T47D (cell line): ENCODE measurements at regions not wholly inside any gene's neighbourhood (a gene's known extent, or its start where the extent isn't known, plus 50 kb on each side); places are given as distances from the start of the nearest gene placed in this dataset.
"Not testable (repeated sequence)": the region's sequence is repeated elsewhere in the genome, so short reads cannot be mapped to it uniquely, and the experiment has no call there.

Source experiments
- DNase-seq, 2 experiments: peaks; one replicate each; pipeline versions ENCODE4 v3.0.0 to v3.0.0-alpha.2; 2011 to 2012; ENCODE audit warnings: low read depth in 1 of 2, low spot score in 1 of 2
- JUND ChIP-seq: IDR thresholded peaks from 2 replicates; pipeline ENCODE4 v1.6.1; 2012; ENCODE audit warnings: low read depth
- in situ Hi-C: cut with HindIII; loops from 2 replicates; pipeline ENCODE4 v1.10.0; 2016; ENCODE audit warnings: low sequenced_read_pairs, low pct_unique_long_range_greater_than_20kb

GRCh38 chr2:192899466-192899865 is 704.7 kb upstream of the TMEFF2 start:
- in situ Hi-C loops, result no loop called here
- no peak for TF ChIP-seq JUND
- DNase-seq, result no peak

DNA sequence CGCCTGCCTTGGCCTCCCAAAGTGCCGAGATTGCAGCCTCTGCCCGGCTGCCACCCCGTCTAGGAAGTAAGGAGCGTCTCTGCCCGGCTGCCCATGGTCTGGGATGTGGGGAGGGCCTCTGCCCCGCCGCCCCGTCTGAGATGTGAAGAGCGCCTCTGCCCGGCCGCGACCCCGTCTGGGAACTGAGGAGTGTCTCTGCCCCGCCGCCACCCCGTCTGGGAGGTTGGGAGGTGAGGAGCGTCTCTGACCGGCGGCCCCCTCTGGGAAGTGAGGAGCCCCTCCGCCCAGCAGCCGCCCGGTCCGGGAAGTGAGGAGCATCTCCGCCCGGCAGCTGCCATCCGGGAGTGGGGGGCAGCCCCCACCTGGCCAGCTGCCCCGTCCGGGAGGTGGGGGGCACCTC is 699.2 kb upstream of the TMEFF2 start:
- not testable (repeated sequence) for DNase-seq

DNA sequence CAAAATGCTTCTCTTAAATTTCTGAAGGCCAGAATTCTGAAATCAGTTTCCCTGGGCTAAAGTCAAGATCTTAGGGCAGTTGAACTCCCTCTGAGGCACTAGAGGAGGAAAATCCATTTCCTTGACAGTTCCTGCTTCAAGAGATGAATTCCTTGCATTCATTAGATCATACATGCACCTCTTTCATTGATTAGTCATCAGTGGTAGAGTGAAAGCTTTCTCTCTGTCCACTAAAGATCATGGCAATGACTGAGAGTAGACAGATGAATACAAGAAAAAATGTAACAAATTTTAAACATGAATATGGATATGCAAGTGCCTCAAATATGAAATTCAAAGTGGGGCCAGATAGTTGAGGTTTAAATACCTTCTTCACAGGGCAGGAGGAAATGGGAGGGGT is 693.4 kb upstream of the TMEFF2 start:
- in situ Hi-C loops, result no loop called here
- no peak for DNase-seq
- TF ChIP-seq JUND, result no peak

More for the DNA sequence above, 699.2 kb upstream of the TMEFF2 start:
- in situ Hi-C loops, result not testable (repeated sequence)

GRCh38 chr2:192887337-192887736 is 692.6 kb upstream of the TMEFF2 start:
- in situ Hi-C loops, result no loop called here
- TF ChIP-seq JUND, result no peak
- peak in 1 of 2 experiments; percentile 10 for DNase-seq

DNA sequence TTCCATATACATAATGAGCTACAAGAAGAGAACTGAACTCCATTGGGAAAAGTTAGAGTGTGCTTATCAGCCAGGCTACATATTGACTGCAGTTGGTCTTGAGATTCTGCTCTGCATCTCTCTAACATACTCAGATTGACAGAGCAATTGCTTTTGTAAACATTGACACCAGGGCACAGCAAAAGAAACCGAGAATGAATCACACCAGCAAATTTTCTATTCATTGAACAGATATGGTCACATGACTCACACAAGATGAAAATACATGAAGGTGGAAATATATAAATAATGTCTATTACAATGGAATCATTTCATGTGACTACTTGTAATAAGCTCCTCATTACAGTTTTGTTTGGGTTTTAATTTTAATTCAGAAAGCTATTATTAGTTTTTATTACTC is 691.9 kb upstream of the TMEFF2 start:
- no peak for TF ChIP-seq JUND
- no peak for DNase-seq
- in situ Hi-C loops, result no loop called here

DNA sequence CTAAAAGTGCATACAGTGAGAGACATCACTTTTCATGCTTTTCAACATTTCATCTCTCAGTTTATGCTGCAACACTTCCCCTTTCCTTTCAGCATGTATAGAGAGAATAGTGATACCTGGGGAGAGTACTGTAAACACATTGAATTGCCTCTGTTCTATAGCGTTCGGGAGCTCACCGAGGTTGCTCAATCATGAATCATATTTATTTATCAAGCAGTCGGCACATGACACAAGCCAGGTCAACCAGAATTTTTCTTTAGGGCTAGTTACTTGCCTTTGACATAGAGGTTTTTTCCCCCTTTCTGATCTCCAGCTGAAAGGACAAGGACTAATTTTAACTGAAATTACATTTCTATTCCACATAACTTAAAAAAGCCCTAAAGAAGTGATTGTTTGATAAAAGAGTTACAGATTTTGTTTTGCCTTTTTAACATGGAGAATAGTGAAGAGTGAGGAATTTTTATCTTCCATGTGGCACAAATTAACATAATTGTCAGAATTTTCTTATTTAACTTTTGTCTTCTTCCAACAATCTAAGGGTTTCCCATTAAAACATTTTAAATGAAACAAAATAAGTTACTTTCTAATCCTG is 690.9 kb upstream of the TMEFF2 start:
- TF ChIP-seq JUND, result no peak
- in situ Hi-C loops, result no loop called here
- DNase-seq, result no peak

GRCh38 chr2:192877159-192877558 is 682.4 kb upstream of the TMEFF2 start:
- DNase-seq, result no peak
- TF ChIP-seq JUND, result no peak
- in situ Hi-C loops, result no loop called here

- no peak for DNase-seq
- no peak for TF ChIP-seq JUND
- in situ Hi-C loops, result no loop called here
These were observed 682.0 kb upstream of the TMEFF2 start for GRCh38 chr2:192876698-192877097.

DNA sequence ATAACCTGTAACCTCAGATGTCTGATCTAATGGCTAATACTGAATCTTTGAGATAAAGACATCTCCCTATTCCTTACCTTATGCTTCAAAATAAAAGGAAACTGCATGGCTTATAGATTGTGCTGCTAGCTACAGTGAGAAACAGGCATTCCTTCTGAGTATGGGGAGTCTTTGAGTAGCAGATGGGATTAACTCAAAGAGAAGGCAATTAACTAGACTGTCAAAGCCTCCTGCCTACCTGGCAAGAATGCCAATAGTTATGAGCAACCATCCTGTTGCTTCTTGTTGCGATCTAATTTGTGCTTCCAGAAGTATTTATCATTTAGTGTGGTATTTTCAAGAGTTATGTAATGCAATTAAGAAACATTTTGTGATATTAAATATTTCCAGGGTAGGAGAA is 660.0 kb upstream of the TMEFF2 start:
- no peak for TF ChIP-seq JUND

DNA sequence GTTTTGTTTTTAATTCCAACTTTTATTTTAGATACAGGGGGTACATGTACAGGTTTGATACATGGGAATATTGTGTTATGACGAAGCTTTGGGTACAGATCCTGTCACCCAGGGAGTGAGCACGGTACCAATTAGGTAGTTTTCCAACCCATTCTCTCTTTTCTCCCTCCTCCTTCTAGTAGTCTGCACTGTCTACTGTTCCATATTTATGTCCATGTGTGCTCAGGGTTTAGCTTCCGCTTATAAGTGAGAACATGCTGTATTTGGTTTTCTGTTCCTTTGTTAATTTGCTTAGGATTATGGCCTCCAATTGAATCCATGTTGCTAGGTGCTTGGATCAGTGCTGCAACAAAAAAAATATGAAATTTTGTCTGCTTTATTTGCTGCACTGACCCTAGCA is 659.3 kb upstream of the TMEFF2 start:
- DNase-seq, result no peak
- TF ChIP-seq JUND, result no peak
- in situ Hi-C loops, result no loop called here

More for the DNA sequence above, 660.0 kb upstream of the TMEFF2 start:
- no peak for DNase-seq
- in situ Hi-C loops, result no loop called here

DNA sequence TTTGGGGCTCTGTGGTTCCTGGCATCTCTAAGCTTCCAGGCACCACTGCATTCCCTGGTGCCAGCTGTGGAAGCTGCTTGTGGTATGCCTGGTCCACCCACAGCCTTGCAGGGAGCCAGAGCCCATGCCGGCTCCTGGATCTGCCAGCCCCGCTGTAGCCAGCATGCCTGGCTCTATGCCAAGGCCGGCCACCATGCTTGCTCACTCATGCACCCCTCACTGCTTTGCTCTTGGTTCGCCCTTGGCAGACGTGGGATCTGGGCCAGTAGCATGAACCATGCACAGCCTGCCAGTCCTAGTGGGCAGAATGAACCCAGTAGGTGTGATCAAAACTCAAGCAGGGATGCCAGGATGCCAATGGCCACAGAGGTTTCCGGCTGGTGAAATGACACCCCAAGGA is 634.2 kb upstream of the TMEFF2 start:
- no peak for DNase-seq
- in situ Hi-C loops, result no loop called here

GRCh38 chr2:192828175-192828574 is 633.4 kb upstream of the TMEFF2 start:
- no peak for TF ChIP-seq JUND
- no peak for DNase-seq
- in situ Hi-C loops, result no loop called here

More for the DNA sequence above, 634.2 kb upstream of the TMEFF2 start:
- TF ChIP-seq JUND, result no peak

GRCh38 chr2:192827735-192828134 is 633.0 kb upstream of the TMEFF2 start:
- DNase-seq, result no peak
- in situ Hi-C loops, result no loop called here
- TF ChIP-seq JUND, result no peak

DNA sequence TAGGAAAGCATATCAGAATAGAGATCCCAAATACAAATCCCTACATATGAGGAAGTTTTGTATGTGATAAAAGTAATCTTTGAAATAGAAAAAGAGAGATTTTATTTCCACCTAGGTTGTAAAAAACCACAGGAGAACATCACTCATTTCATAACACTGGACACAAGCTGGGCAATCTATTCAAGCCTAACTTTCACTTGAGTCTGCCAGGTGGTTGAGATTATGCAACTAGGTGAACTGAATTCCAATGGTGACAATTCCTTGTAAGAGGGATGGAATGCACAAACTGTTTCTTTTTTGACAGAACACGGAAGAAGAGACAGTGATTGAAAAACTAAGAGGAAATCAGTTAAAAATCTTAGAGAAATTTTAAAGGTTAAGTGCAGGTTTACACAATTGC is 619.6 kb upstream of the TMEFF2 start:
- DNase-seq, result peak in 1 of 2 experiments; percentile 1
- in situ Hi-C loops, result no loop called here
- TF ChIP-seq JUND, result no peak
